Inflammatory macrophage treated with lipopolysaccharide for 4 hours (primary cell): ENCODE measurements at regions not wholly inside any gene's neighbourhood (a gene's known extent, or its start where the extent isn't known, plus 50 kb on each side); places are given as distances from the start of the nearest gene placed in this dataset.
A peak's percentile ranks its signal among the peaks of the same experiment; 100 is the strongest.

ENCODE experiments used
- DNase-seq: peaks from one replicate; pipeline ENCODE4 v3.0.0-alpha.2; 2020

DNA sequence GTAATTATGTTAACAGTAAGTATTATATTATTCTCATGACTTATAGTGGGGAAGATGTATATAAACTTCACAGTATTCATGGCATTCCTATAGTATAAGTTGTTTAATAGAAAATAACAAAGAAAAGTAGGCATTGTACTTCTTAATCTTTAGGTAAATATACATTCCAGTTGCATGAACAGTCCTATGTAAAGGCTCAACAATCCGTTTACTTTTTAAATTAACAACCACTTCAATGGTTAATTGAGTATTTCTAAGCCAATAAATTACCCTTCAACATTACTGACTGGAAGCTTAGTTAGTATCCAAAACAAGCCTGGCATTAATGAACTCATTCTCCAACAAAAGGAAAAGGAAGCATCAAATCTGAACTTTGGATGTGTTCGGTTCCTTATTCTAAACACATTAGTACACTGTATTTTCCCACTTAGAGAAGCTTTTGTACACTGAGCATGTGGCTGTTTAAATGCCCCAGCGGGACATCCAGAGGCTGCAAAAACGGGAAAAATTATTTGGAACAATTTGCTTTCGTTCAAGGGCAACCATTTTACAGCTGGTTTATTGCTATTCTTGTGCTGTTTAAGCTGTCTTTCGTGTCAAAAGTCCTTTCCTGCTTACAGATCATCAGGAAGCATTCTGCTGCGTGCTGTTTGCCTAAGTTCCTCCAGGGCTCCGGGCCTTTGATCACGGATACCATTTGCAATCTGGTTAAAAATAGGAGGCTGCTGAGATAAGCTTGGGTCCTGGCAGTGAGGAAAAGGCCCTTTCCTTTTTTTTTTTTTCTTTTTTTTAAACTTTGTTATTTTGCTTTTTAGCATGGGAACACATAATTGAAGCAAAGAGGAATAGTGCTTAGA is 460.3 kb downstream of the SPRY1 start:
- DNase-seq, result peak; percentile 5

DNA sequence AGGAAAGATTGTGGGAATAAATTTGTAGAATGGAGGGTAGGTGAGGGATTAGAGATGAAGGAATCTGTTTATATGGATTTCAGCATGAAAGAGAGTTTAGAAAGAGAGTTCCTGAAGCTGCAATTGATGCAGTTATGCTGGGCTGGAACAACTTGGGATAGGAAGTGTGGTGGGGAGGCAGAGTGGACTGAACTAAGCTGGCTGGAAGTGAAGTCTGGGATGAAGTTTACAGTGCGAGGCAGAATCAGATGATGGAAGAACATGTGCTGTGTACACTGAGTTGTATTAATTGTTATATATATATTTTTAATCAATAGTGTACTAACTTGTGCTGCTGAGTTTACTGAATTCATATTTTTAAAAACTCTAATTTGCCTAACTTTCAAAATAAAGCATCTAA is 461.9 kb downstream of the SPRY1 start:
- no peak for DNase-seq

DNA sequence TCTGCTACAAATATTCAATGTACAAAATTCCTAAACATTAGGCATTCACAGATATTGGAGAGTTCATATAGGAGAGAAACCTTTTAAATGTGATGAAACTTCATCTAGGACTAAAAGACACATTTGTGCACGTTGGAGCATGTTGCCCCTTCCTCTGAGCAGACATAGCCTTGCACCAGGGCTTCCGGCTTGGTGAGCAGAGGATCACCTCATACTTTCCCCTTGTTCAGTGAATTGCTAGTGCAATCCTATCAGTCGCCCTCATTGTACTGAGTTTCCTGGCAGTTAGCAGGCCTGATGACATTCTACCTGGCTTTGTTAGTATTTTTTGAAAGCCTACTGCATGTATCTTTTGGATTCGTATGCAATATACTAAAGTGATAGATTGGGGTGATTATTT is 466.2 kb downstream of the SPRY1 start:
- DNase-seq, result no peak

DNA sequence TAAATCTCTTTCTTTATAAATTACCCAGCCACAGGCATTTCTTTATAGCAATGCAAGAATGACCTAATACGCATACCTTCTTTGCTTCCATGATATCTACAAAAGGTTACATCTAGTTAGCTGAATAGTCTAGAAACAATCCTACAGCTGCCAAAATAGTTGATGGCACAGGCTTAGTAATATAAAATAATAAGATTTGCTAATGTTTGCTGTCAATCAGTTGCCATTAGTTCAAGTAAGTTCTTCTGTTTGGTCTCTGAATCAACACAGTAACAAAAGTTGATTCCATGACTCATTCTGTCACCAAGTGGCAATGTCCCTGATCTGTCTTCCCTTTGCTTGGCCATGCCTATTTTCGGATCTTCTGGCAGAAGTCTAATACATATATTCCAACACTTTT is 470.2 kb downstream of the SPRY1 start:
- no peak for DNase-seq

DNA sequence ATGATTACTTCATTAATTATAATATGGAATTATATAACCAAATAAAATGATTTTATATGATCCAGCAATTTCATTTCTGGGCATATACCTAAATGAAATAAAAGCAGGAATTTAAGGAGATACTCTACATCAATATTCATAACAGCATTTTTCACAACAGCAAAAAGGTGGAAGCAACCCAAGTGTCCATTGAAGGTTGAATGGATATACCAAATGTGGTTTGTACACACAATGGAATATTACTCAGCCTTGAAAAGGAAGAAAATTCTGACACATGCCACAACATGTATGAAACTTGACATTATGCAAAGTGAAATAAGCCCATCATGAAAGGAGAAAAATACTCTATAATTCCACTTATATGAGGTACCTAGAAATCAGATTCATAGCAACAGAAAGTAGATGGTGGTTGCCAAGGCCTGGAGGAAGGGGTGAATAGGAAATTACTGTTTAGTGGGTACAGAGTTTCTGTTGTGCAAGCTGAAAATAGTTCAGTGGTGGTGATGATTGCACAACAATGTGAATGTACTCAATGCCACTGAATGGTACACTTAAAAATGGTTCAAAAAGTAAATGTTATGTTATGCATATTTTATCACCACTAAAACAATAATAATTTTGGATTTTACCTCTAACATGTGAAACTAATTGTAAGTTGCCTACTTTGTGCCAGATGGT is 471.5 kb downstream of the SPRY1 start:
- no peak for DNase-seq

DNA sequence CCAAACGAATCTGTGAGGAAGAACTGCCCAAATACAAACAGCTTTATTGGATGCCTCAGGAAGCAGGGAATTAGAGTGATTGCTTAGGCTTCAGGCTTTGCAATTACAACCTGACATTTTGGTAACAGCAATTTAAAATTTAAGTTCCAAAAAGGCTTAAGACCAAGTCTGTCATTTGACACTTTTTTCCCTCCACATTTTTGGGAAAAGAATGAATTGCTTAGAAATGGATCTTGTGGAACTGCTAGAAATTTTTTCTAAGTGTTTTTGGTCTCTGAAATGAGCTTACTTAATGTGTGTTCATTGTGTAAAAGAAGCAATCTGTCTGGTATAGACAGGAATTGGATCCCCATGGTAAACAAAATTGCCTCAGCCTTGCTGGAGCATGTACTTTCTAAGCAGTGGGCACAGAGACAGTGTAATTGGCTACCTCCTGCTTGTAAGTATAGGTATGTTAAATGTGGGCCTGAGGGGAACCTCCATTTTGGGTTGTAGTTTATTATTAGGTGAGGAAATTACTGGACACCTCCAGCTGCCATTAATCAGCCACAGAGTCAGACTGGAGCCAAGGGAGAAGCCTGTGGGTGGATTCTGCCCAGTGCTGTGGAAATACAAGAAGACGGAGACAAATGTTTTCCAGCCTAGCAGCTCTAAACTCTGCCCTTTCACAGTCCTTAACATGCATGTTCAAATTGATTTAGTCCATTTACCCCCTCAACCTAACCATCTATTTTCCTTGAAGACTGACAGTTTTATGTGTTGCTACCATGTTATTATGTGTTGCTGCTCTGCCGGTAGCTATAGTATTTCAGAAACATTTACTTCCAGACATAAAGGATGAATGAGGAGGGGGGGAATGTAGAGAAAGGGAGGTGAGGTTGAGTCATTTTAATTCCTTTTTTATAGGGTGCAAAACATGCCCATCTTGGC is 473.0 kb downstream of the SPRY1 start:
- no peak for DNase-seq

DNA sequence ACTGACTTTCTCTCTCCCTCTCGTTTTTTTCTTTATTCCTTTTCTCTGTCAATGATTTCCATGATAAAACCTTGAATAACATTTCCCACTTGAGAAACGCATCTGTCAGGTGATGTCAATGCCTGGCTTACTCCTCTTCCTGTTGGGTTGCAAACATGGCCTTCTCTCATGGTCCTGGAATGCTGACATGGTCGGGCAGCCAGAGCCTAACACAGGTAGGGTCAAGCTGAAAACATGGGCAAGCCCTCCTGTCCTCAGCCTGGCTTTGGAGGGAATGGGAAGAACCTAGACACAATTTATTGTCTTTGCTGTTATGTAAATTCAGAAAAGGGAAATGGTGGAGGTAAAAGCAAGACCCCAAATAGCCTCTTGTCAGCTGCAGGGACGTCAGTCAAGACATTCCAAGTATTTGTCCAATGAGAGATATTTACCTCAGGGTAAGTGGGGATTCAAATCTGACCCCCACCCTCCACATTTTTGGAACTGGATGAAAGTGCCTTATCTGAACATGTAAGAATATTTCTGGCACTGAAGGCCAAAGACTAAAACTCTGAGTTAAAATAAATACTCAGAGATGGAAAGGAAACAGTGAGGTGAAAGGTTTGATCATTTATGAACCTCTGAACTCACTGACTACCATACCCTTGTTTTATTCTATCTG is 473.8 kb downstream of the SPRY1 start:
- no peak for DNase-seq

DNA sequence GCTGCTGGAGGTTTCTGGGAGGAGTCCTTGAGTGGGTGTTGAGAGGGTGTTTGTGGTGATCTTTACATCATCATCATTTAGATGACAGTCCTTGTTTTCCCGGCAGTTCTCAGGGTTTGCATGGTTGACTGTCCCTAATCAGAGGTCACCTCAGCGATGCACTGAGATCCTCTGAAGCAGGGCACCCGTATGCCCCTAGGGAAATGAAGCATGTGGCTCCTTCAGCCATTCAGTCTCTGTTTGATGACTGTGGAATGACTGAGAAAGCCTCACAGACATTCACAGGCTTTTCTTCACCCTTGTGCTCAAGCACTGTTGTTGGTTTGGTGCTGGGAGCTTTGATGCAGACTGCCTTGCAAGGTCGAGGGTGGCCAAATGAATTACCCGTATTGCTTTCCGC is 474.7 kb downstream of the SPRY1 start:
- DNase-seq, result peak; percentile 15

DNA sequence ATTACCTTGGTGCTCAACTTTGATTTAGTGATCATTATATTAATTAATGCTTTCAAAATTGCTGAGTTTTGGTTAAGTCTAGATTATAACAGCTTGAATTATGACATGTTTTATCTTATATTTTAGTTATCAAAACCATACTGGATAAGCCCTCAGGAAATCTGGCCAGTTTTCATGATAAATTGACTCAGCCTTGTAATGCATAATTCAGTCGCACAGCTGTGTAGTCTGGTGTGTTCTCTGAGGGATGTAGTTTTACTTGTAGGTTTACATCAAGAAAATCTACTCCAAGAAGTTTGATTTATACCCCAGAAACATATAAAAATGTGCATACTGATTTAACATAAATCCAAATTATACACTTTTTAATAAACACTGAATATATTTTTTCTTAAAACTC is 477.5 kb downstream of the SPRY1 start:
- DNase-seq, result no peak

DNA sequence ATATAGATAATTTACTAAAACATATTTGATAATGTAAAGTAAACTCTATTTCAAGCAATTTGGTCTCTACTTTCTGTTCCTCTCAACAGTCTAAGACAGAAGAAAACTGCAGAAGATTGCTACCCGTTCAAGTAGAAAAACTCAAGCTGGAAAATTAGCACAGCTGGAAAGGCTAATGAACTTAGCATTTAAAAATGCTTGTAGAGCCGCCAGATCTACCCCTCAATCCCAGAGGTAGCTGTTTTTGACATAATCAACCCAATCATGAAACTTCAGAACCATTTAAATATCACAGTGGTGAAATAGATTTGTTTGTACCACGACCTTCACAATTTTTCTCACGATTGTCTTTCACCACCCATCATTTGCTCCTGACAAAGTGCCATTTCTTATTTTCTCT is 479.5 kb downstream of the SPRY1 start:
- DNase-seq, result no peak

DNA sequence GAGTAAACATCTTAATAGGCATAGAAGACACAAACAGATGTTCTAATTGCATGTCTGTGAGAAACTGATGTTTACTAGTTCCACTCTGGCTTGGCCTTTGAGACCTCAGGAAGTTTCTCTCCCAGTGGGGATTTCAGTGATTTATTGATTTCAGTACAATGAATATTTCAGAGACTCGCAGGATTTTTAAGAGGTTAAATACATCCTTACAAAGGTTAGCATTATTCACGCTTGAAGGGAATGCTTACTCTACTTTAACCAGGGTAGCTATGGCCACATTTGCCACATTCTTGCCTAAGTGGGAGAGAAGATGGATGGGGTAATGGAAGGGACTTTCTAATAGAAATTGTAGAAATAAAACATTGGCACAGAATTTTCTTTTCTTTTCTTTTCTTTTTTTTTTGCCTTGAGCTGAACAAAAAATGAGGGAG is 480.1 kb downstream of the SPRY1 start:
- no peak for DNase-seq

DNA sequence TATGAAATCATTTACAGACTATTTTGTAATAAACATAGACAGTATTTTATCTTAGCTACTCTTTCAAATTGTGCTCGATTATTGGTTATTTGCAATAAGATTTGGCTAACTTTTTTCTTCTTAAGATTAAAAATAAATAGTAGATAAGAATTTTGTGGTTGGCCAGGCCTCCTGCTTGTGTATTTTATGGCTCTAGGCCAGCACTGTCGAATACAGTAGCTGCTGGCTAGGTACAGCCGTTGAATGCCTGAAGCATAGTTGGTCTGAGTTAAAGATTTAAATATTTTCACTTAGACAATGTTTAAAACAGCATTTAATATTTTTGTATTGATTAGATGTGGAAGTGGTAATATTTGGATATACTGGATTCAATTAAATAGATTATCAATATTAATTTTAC is 481.0 kb downstream of the SPRY1 start:
- no peak for DNase-seq

DNA sequence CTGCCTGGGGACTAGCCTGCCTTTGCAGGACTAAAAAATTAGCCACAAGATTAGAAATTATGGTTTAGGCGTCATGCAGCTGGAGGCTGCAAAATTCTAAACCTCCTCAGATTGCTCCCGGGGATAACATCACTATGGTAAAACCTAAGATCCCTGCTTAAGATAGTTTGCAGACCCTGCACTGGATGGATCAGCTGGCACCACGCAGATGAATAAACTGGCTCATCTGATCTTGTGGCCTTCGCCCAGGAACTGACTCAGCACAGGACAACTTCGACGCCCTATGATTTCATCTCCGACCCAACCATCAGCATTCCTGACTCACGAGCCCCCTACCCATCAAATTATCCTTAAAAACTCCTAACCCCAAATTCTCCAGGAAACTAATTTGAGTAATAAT is 482.4 kb downstream of the SPRY1 start:
- no peak for DNase-seq

DNA sequence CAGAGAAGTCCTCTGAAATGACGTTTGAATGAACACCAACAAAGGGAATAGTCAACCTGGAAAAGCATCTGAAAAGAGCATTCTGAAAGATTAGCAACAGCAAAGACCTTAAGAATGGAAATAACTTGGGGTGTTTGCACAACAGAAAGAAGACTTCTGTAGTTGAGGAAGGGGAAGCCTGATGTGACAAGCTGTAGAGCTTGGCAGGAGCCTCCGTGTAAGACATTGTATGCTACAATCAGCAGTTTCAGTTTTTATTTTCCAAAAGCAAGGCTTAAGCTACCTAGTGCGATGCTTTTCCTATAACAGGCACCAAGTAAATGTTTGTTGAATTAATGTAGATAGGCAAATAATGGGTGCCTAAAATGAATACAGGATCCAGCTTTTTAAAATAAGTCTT is 484.0 kb downstream of the SPRY1 start:
- DNase-seq, result no peak

DNA sequence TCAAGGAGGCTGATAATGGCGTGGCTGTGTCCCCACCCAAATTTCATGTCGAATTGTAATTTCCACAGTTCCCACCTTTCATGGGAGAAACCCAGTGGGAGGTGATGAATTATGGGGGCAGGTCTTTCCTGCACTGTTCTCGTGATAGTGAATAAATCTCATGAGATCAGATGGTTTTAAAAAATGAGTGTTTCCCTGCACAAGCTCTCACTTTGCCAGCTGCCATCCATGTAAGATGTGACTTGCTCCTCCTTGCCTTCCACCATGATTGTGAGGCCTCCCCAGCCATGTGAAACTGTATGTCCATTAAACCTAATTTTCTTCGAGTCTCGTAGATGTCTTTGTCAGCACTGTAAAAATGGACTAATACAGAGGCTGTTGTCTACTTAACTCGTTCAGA is 488.3 kb downstream of the SPRY1 start:
- no peak for DNase-seq

DNA sequence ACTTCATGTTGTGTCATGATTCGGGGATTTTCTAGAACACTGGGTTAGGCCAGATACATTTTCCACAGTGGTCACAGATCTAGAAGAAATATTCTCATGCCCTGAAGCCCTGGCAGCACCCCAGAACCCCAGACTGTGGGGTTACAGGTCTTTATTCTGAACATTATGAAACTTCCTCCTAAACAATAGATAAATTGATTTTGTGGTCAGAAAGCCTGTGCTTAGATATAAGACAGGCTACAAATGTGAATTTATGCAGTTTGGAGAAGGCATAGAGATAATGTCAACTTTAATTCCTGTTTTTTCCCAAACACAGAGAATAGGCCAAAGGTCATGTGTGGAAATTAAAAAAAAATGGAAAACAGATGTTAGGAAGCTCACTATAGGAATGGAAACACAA is 492.9 kb downstream of the SPRY1 start:
- no peak for DNase-seq

DNA sequence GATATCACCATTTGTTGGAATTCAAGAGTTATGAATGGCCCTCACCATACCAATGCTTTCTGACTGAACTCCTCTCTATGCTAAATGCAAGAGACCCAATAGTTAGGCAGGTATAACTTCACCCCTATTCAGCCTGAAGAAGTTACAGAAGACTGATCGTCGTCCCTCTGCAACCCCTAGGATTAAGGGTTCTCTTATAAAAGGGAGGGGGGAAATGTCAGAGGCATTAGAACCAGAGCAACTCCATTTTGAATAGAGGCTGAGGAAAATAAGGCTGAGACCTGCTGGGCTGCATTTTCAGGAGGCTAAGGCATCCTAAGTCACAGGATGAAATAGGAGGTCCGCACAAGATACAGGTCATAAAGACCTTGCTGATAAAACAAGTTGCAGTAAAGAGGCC is 494.3 kb downstream of the SPRY1 start:
- DNase-seq, result no peak

DNA sequence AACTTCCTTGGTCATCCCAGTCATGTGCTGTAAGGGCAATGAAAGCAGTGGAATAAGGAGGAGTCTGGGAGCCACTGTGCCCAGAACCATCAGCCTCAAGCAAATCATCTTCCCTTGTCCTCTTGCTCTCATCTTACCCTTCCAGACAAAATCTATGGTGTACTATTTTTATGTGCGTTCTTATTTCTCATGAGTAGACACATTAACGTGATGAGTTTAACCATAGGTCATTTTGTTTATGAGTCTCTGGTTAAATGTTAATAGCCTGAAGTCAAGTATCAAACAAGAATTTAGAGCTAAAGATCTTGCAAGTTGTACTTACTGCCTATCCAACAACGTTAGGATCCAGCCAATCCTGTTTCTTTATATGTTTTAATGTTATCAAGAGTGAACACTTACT is 495.3 kb downstream of the SPRY1 start:
- no peak for DNase-seq

DNA sequence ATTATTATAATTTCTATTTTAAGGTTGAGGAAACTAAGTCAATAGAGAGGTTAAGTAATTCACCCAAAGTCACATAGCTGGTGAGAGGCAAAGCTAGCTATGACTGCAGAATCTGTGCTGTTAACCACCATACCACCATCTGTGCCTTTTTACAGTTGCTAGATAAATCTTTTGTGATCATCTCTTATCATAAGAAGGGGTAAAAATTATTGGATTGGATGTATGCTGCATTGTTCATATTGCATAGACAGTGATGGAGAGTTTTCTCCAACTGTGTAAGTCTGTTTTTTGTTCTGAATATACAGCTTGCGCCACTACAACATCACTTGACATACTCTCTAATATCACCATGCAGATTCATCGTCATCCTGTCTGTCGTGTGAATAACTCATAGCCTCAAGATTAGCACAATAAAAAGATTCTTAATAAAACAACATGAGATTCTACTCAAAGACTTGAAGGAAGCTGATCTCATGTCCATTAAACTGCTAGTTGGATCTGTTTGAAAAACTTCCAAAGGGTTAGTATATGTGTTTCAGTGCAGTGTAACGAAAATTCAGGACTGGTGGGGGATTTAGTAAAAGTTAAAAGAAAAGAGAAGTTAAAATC is 495.9 kb downstream of the SPRY1 start:
- DNase-seq, result no peak

DNA sequence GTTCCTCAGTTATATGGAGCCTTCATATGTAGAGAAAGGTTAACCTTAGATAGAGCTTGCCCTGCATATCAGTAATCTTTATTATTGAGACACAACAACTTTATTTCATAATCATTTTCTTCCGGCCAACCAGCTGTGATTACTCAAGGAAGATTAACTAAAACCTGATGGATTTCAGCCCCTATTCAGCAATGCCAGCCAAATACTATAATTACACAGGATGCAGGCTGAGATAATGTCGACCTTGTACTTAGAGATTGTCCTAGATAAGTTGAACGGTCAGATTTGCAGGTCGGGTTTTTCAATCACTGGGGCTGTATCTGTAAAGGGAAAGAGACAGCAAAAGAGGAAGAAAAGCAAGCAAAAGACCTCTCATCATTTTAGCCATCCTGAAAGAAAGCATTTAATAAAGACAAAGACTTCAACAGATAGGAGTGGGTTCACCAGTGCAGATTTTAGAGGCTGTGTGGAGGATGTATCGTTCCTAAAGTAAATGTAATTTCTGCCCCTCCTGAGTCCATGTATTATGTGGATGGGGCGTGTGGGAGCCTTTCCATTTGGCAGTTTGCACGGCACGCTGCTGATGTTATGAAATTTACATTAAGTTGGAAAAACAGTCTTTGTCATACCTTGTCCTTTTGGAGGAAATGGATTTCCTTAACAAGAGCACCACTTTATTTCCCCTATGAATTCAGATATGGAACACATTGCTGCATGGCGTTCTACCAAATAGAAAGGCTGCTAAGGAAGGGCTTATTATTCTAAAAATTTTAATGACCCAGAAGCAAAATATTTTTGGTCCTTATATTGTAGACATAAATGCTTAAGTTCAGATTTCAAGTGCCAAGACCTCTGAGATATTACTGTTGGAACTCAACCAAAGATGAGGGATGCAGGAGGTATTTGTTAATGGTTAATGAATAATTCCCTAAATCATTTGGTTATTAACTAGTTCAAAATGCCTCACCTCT is 496.7 kb downstream of the SPRY1 start:
- DNase-seq, result no peak

DNA sequence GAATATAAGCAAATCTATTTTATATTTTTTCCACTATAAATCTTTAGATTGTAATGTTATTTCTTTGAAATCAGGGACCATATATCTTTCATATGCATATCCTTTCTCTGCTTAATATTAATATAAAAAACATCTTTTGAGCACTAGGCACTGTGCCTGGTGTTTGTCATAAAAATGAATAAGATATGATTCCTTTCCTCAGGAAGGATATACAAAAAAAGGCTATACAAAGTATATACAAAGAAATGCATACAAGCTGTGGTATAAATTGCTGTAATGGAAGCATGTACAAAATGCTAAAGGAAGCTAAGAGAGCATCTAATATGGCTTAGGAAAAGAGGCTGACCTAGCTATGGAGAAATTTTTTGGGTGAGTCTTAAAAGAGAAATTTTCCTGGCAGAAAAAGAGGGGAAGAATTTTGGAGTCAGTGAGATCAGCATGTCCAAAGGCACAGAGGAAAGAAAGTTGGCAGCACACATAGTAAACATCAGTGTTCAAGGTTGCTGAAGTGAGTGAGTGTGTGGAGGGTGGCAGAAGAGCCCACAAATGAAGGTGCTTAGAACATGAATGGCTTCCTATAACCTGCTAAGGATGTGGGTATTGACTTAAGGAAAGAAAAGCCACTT is 500.0 kb downstream of the SPRY1 start:
- no peak for DNase-seq
